GM18867 (cell line): ENCODE measurements at regions not wholly inside any gene's neighbourhood (a gene's known extent, or its start where the extent isn't known, plus 50 kb on each side); places are given as distances from the start of the nearest gene placed in this dataset.
"Not testable (repeated sequence)": the region's sequence is repeated elsewhere in the genome, so short reads cannot be mapped to it uniquely, and the experiment has no call there.

Source experiments
- ATAC-seq: cut with Tn5 transposase; IDR thresholded peaks from one replicate; pipeline ENCODE4 v1.9.1; 2021; ENCODE audit warnings: mild to moderate bottlenecking, moderate library complexity; ENCODE audit not compliant: unreplicated experiment

- peak; percentile 99 for ATAC-seq
These were observed 646.6 kb upstream of the HS3ST5 start for GRCh38 chr6:114989279-114989964.

GRCh38 chr6:114987281-114987680, 644.5 kb upstream of the HS3ST5 start:
- ATAC-seq, result no peak

DNA sequence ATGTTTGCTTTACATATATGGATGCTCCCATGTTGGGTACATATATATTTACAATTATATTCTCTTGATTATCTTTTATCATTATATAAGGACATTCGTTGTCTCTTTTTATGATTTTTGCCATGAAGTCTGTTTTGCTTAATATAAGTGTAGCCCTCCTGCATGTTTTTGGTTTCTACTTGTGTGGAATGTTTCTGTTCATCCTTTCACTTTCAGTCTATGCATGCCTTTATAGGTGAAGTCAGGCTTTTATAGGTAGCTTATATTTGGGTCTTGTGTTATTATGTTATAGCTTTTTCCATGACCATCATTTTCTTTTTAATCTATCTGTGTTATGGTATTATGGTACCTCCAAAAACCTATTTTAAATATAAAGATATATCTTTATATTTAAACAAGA, 612.5 kb upstream of the HS3ST5 start:
- ATAC-seq, result peak; percentile 47

DNA sequence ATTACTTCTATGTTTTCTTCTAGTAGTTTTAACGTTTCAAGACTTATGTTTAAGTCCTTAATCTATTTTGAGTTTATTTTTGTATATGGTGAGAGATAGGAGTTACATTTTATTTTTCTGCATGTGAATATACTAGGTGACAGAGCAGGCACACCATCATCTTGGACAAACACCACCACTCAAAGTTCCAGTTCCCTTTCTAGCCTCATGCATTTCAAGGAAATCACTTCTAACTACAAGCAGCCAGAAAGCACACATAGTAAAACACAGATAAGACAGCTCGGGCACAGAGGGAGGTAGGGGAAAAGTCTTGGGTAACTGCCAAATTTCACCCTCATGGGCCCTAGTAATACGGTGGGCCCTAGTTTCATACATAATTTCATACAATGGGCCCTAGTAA, 609.4 kb upstream of the HS3ST5 start:
- no peak for ATAC-seq

- ATAC-seq, result no peak
These were observed 602.6 kb upstream of the HS3ST5 start for GRCh38 chr6:114945392-114945791.

- ATAC-seq, result no peak
These were observed 598.3 kb upstream of the HS3ST5 start for GRCh38 chr6:114941078-114941477.

- no peak for ATAC-seq
These were observed 597.4 kb upstream of the HS3ST5 start for GRCh38 chr6:114940181-114940580.

- ATAC-seq, result no peak
These were observed 596.8 kb upstream of the HS3ST5 start for GRCh38 chr6:114939630-114940029.

DNA sequence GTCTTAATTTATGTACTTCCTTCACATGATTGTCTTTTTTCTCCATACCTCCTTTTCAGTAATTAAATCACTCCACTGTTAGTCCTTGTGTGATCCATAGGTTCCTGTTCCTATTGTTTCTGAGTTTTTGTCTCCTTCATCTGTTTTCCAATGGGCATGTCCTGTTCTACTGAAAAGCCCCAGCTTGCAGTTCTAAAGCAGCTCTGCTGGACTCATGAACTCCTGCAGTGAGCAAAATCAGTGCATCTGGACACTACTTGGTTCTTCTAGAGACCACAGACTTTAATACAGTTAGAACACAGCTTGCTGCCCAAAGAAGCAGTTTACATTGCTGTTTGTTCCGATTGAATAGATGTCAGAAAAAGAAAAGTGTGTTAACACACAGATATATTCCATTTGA, 593.3 kb upstream of the HS3ST5 start:
- ATAC-seq, result no peak

GRCh38 chr6:114934079-114934478, 591.3 kb upstream of the HS3ST5 start:
- no peak for ATAC-seq

DNA sequence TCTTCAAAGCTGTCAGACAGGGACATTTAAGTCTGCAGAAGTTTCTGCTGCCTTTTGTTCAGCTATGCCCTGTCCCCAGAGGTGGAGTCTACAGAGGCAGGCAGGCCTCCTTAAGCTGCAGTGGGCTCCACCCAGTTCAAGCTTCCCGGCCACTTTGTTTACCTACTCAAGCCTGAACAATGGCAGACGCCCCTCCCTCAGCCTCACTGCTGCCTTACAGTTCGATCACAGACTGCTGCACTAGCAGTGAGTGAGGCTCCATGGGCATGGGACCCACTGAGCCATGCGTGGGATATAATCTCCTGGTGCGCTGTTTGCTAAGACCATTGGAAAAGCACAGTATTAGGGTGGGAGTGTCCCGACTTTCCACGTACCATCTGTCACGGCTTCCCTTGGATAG, 585.9 kb upstream of the HS3ST5 start:
- ATAC-seq, result not testable (repeated sequence)

- ATAC-seq, result no peak
These were observed 563.3 kb upstream of the HS3ST5 start for GRCh38 chr6:114906096-114906495.

GRCh38 chr6:114897536-114897935, 554.7 kb upstream of the HS3ST5 start:
- ATAC-seq, result no peak

- ATAC-seq, result no peak
These were observed 549.4 kb upstream of the HS3ST5 start for GRCh38 chr6:114892211-114892610.

DNA sequence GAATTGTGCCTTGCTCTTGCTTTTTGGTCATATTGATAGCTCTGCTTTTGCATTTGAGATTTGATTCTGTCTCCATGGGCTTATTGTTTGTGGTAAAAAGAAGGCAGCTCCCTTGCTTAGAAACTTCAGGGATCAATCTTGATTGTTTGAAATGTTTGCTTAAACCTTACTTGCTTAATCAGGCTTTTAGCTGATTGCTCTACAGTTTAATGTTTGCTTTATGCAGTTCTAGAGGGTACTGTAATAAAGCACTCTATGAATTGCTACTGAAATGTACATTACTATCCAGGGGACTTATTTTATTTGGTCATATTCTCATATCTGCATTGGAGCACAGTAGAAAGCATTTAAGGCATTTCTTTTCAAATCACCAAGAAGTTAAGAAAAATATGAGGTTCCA, 545.4 kb upstream of the HS3ST5 start:
- ATAC-seq, result no peak

GRCh38 chr6:114886670-114887436, 544.0 kb upstream of the HS3ST5 start:
- no peak for ATAC-seq

- no peak for ATAC-seq
These were observed 536.9 kb upstream of the HS3ST5 start for GRCh38 chr6:114879693-114880092.

DNA sequence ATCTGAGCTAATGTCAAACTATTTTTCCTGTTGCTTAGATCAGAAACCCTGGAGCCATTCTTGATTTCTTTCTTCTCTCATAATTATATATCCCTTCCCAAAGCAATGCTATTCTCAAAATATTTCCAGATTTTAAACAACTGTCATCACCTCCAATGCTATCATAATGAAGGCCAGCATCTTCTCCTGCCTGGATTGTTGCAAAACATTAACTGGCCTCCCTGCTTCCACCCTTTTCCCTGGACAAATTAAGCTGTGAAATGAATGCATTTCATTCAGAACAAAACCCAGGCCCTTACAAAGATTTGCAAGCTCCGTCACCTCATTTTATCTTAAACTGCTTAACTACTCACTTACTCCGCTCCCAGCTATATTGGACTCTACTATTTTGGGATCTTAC, 535.3 kb upstream of the HS3ST5 start:
- no peak for ATAC-seq

- ATAC-seq, result no peak
These were observed 531.6 kb upstream of the HS3ST5 start for GRCh38 chr6:114874410-114874809.

DNA sequence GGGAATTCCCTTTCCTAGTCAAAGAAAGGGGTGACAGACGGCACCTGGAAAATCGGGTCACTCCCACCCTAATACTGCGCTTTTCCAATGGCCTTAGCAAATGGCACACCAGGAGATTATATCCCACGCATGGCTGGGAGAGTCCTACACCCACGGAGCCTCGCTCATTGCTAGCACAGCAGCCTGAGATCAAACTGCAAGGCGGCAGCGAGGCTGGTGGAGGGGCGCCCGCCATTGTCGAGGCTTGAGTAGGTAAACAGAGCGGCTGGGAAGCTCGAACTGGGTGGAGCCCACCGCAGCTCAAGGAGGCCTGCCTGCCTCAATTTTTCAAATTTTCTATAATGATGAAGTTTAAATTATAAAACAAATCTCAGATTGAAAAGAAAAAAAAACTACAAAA, 522.7 kb upstream of the HS3ST5 start:
- not testable (repeated sequence) for ATAC-seq

GRCh38 chr6:114863610-114864009, 520.8 kb upstream of the HS3ST5 start:
- no peak for ATAC-seq

DNA sequence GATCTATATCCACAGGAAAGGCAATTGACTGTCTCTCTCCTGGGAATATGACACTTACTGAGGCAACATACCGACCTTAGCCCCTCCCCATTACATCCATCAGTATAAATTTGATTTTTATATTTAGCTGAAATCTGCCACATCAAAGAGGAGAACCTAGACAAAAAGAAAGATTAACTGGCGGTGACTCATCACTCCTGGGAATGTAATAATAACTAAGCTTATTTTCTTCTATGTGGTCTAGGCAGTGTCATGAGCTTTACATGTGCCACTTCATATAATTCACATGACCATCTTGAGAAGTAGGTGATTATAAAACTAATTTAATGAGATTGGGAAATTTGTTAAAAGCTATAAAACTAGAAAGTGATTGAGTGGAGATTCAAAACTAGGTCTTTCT, 520.0 kb upstream of the HS3ST5 start:
- no peak for ATAC-seq

DNA sequence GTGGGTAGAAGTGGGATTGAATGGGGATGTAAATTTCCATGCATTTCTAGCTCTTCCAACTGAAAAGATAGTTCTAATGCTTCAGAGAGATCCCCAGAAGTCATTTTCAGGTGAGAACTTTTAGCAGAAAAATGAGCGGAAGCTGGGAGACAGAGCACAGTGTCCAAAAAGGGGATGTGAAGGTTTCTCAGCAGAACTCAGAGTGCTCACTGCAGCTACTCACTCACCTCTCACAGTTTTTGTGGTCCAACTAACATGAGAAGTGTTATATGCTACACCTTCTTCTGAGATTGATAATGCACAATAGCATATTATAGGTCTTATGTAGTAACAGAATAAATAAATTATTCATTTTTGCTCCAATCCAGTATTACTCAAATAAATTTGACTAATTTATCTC, 519.2 kb upstream of the HS3ST5 start:
- ATAC-seq, result no peak
